ENCODE measurements at regions not wholly inside any gene's neighbourhood (a gene's known extent, or its start where the extent isn't known, plus 50 kb on each side); places are given as distances from the start of the nearest gene placed in this dataset.

DNA sequence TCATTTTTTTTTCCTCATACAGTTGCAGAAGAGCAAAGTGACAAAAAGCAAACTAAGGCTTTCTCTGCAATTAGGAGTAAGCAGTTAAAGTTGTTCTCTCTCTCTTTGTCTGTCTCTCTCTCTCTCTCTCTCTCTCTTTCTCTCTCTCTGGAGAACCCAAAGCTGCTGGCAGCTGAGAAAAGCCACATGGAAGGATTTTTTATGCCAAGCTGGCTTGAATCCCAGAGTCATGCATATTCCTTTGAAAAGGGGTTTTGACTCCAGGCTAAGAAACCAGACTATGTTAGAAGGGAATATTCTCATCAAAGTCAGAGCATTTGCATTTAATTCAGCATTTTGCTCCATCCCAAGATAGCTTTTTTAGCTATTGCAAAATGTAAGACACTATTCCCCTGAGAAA, 1114.2 kb upstream of the GOT2 start:
- TF ChIP-seq CTCF (IDR thresholded peaks at IDR 0.05) (no peak), POLR2A (IDR thresholded peaks at IDR 0.05) (no peak)

Data from stomach (tissue), 4 donors.